GM18505 (cell line): ENCODE measurements at regions not wholly inside any gene's neighbourhood (a gene's known extent, or its start where the extent isn't known, plus 50 kb on each side); places are given as distances from the start of the nearest gene placed in this dataset.

Experiments
- ATAC-seq: cut with Tn5 transposase; IDR thresholded peaks from one replicate; pipeline ENCODE4 v1.9.1; 2021; ENCODE audit not compliant: unreplicated experiment
- POLR2A ChIP-seq: IDR thresholded peaks from 4 replicates; pipeline ENCODE4 v1.6.1; 2011; ENCODE audit warnings: borderline replicate concordance; ENCODE audit not compliant: insufficient read depth, insufficient read length; ENCODE audit errors: extremely low read depth

DNA sequence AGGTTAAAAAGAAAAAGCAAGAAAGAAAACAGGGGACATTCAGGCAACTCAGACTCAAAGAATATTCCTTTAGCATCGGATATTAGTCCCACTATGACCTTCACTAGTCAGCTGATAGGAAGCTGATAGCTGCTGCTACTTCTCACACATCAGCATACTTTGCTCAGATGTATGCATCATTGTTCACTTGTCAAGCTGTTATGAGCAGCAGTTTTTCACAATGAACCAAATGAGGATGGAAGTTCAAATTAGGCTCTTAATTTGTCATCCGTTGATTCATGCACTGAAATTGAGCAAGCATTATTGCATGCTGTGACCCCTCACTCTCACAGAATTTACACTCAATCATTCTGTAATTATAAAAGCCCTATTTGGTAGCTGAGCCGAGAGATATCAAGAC, 257.7 kb downstream of the SNX13 start:
- ATAC-seq: no peak
- no peak for TF ChIP-seq POLR2A

DNA sequence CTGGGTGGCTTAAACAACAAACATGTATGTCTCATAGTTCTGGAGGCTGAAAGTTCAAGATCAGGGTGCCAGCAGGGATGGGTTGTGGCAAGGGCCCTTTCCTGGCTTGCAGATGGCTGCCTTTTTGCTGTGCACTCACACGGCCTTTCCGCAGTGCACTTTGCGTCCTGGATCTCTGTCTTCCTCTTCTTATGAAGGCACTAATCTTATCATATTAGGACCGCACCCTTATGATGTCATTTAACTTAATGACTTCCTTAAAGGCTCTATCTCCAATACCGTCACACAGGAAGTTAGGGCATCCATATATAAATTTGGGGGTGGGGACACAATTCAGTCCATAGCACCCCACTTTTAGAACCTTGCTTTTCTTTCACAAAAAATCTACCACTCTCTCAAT, 255.2 kb downstream of the SNX13 start:
- no peak for ATAC-seq
- no peak for TF ChIP-seq POLR2A

DNA sequence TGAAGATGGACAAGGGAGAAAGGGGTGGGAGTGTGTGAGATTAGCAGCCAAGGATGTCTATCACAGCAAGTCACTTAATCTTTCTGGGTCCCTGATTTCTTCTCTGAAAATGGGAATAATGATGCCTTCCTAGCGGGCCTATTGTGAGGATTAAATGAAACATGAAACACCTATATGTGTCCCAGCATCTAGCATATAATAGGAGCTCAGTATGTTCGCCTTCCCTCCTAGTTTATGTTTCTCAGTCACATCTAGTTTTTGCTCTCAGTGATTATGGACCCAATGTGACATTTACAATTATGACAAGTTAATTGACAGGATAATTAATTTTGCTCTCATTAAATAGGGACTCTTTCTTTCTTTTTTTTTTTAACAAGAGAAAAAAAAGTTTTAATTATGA, 252.9 kb downstream of the SNX13 start:
- no peak for ATAC-seq

DNA sequence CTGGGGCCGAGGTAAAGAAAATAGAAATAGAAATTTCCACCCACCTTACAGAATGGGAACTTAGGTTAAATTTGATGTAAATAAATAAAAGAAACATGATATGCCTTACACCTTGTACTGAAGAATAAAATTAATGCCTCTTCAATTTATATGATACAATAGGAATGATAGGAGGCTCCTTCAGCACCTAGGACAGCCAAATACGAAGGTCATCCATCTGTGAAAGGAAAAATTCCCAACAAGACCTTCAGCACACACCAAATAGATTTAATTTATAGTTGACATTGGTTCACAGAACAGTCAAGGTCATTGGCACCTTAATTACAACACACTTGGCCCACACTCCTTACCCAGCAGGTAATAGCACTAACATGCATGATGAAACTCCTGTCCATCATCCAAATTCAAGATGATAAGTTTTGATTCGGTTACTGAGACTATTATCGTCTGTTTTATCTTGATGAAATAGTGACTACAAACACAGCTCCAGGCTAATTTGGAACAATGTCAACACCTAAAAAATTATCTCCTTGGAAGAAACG, 250.9 kb downstream of the SNX13 start:
- ATAC-seq: no peak
- TF ChIP-seq POLR2A: no peak

More for the DNA sequence above, 252.9 kb downstream of the SNX13 start:
- TF ChIP-seq POLR2A: no peak

GRCh38 chr7:17690030-17690429, 250.3 kb downstream of the SNX13 start:
- no peak for TF ChIP-seq POLR2A
- peak; percentile 84 for ATAC-seq

GRCh38 chr7:17696422-17696821, 243.9 kb downstream of the SNX13 start:
- no peak for TF ChIP-seq POLR2A
- no peak for ATAC-seq

GRCh38 chr7:17697128-17697881, 243.0 kb downstream of the SNX13 start:
- ATAC-seq: no peak
- TF ChIP-seq POLR2A: no peak

DNA sequence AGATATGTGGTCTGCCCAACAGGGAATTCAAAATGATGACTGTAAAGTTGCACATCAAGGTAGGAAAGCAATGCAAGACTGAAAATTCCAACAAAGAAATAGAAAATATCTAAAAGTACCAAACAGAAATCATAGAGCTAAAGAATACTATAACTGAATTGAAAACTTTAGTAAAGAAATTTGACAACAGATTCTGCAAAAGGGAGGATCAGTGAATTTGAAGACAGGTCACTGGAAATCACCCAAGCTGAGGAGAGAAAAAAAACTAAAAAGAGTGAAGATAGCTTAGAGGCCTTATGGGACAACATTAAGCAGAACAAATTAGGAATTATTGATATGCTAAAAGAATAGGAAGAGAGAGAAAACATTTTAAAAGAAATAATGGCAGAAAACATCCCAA, 240.6 kb downstream of the SNX13 start:
- no peak for TF ChIP-seq POLR2A
- ATAC-seq: no peak

GRCh38 chr7:17700138-17700537, 240.2 kb downstream of the SNX13 start:
- no peak for ATAC-seq
- TF ChIP-seq POLR2A: no peak

- ATAC-seq: no peak
- TF ChIP-seq POLR2A: no peak
Observed at GRCh38 chr7:17706275-17706674, 234.0 kb downstream of the SNX13 start.

- no peak for TF ChIP-seq POLR2A
Observed at GRCh38 chr7:17706734-17707133, 233.6 kb downstream of the SNX13 start.

GRCh38 chr7:17709127-17709526, 231.2 kb downstream of the SNX13 start:
- TF ChIP-seq POLR2A: no peak
- ATAC-seq: no peak

More at GRCh38 chr7:17706734-17707133, 233.6 kb downstream of the SNX13 start:
- peak; percentile 75 for ATAC-seq

- no peak for TF ChIP-seq POLR2A
- no peak for ATAC-seq
Observed at GRCh38 chr7:17709599-17709998, 230.7 kb downstream of the SNX13 start.

- TF ChIP-seq POLR2A: no peak
- no peak for ATAC-seq
Observed at GRCh38 chr7:17710312-17710711, 230.0 kb downstream of the SNX13 start.
